ENCODE measurements at regions not wholly inside any gene's neighbourhood (a gene's known extent, or its start where the extent isn't known, plus 50 kb on each side); places are given as distances from the start of the nearest gene placed in this dataset.

GRCh38 chr11:123306531-123306930, 111.5 kb upstream of the CLMP start:
- FAIRE-seq (no peak), DNase-seq (no peak)
- no peaks in the 10 kb centered on the region for H3K9me3 ChIP-seq (ENCODE audit: control insufficient read depth in 2 of 3, insufficient read depth in 1 of 3, low read length in 3 of 3)
- H3K27me3 ChIP-seq (ENCODE audit: control insufficient read depth, insufficient read depth, low read length) = no peaks in the 10 kb centered on the region
- H3K4me1 ChIP-seq (ENCODE audit: control insufficient read depth in 2 of 3, insufficient read depth in 2 of 3, low read depth in 1 of 3, low read length in 3 of 3) = peaks cover 0 to 6% (median 0%) of the 10 kb centered on the region in 3 donors
- H3K27ac ChIP-seq (ENCODE audit: low read depth in 2 of 2, low read length in 2 of 2) = no peak overlapping the region
- H3K4me3 ChIP-seq (ENCODE audit: low read length in 3 of 3) = no peak overlapping the region
- H3K9ac ChIP-seq (ENCODE audit: low read length in 3 of 3) = no peak overlapping the region
- H3K36me3 ChIP-seq (ENCODE audit: control insufficient read depth in 2 of 3, insufficient read depth in 3 of 3, low read length in 3 of 3) = no peaks in the 10 kb centered on the region
- no peak for TF ChIP-seq CTCF (IDR thresholded peaks at IDR 0.05; ENCODE audit: borderline replicate concordance, extremely low read depth, insufficient read depth)
- intact Hi-C loops (cut with DNase I) = loop anchor here (10.0 kb wide), 1 partner anchor 178 kb away; no protein-coding TSS in a partner anchor

- Histone ChIP-seq H3K9ac (ENCODE audit: low read length in 3 of 3) (no peak overlapping the region), H3K27me3 (ENCODE audit: control insufficient read depth, insufficient read depth, low read length) (no peaks in the 10 kb centered on the region), H3K9me3 (ENCODE audit: control insufficient read depth in 2 of 3, insufficient read depth in 1 of 3, low read length in 3 of 3) (no peaks in the 10 kb centered on the region), H3K4me1 (ENCODE audit: control insufficient read depth in 2 of 3, insufficient read depth in 2 of 3, low read depth in 1 of 3, low read length in 3 of 3) (peaks cover 0 to 8% (median 0%) of the 10 kb centered on the region in 3 donors), H3K36me3 (ENCODE audit: control insufficient read depth in 2 of 3, insufficient read depth in 3 of 3, low read length in 3 of 3) (no peaks in the 10 kb centered on the region), H3K4me3 (ENCODE audit: low read length in 3 of 3) (no peak overlapping the region), H3K27ac (ENCODE audit: low read depth in 2 of 2, low read length in 2 of 2) (no peak overlapping the region)
- TF ChIP-seq CTCF (IDR thresholded peaks at IDR 0.05; ENCODE audit: borderline replicate concordance, extremely low read depth, insufficient read depth) = no peak
- FAIRE-seq (no peak), DNase-seq (no peak)
- intact Hi-C loops (cut with DNase I) = loop anchor here (10.0 kb wide), 1 partner anchor 179 kb away; no protein-coding TSS in a partner anchor
These were observed 110.7 kb upstream of the CLMP start for GRCh38 chr11:123305601-123306375.

GRCh38 chr11:123304828-123305466, 109.9 kb upstream of the CLMP start:
- intact Hi-C loops (cut with DNase I) = loop anchor here (10.0 kb wide), 1 partner anchor 180 kb away; no protein-coding TSS in a partner anchor
- no peak overlapping the region for H3K4me3 ChIP-seq (ENCODE audit: low read length in 3 of 3)
- DNase-seq = no peak
- TF ChIP-seq CTCF (IDR thresholded peaks at IDR 0.05; ENCODE audit: borderline replicate concordance, extremely low read depth, insufficient read depth) = no peak
- no peak for FAIRE-seq
- no peaks in the 10 kb centered on the region for H3K9me3 ChIP-seq (ENCODE audit: control insufficient read depth in 2 of 3, insufficient read depth in 1 of 3, low read length in 3 of 3)
- H3K27me3 ChIP-seq (ENCODE audit: control insufficient read depth, insufficient read depth, low read length) = no peaks in the 10 kb centered on the region
- H3K36me3 ChIP-seq (ENCODE audit: control insufficient read depth in 2 of 3, insufficient read depth in 3 of 3, low read length in 3 of 3) = no peaks in the 10 kb centered on the region
- H3K9ac ChIP-seq (ENCODE audit: low read length in 3 of 3) = no peak overlapping the region
- H3K4me1 ChIP-seq (ENCODE audit: control insufficient read depth in 2 of 3, insufficient read depth in 2 of 3, low read depth in 1 of 3, low read length in 3 of 3) = peaks cover 0 to 8% (median 0%) of the 10 kb centered on the region in 3 donors
- H3K27ac ChIP-seq (ENCODE audit: low read depth in 2 of 2, low read length in 2 of 2) = no peak overlapping the region
